HEK293T (cell line): ENCODE measurements at regions not wholly inside any gene's neighbourhood (a gene's known extent, or its start where the extent isn't known, plus 50 kb on each side); places are given as distances from the start of the nearest gene placed in this dataset.

ENCODE experiments used
- CTCF ChIA-PET: fragments of 350-600 bp; formaldehyde crosslinking; extraction: SDS; loops from one replicate; lab custom pipeline; 2021; ENCODE audit warnings: antibody characterized with exemption, inconsistent platforms; lab: Yijun Ruan, JAX
- POLR2A ChIA-PET: fragments of 350-600 bp; formaldehyde crosslinking; extraction: SDS; loops from one replicate; lab custom pipeline; 2020; ENCODE audit warnings: antibody characterized with exemption, inconsistent platforms; lab: Yijun Ruan, JAX
- DNase-seq: peaks from one replicate; pipeline ENCODE4 v3.0.0; 2012; ENCODE audit warnings: mixed read lengths; ENCODE audit errors: extremely low spot score
- ARNT ChIP-seq: fragments of 450-650 bp; IDR thresholded peaks from 2 replicates; pipeline ENCODE4 v1.6.1; 2017; ENCODE audit warnings: mild to moderate bottlenecking
- BHLHE40 ChIP-seq: fragments of 450-650 bp; IDR thresholded peaks from 2 replicates; pipeline ENCODE4 v1.6.1; 2016; ENCODE audit warnings: mild to moderate bottlenecking, moderate library complexity, borderline replicate concordance
- CTBP1 ChIP-seq: fragments of 450-650 bp; IDR thresholded peaks from 2 replicates; pipeline ENCODE4 v1.6.1; 2016; ENCODE audit warnings: borderline replicate concordance
- ELF4 ChIP-seq: fragments of 450-650 bp; IDR thresholded peaks from 2 replicates; pipeline ENCODE4 v1.6.1; 2017; ENCODE audit warnings: antibody characterized with exemption
- FOXA1 ChIP-seq: fragments of 450-650 bp; IDR thresholded peaks from 2 replicates; pipeline ENCODE4 v1.6.1; 2016; ENCODE audit warnings: mild to moderate bottlenecking
- FOXK2 ChIP-seq: fragments of 450-650 bp; IDR thresholded peaks from 2 replicates; pipeline ENCODE4 v1.6.1; 2016; ENCODE audit warnings: mild to moderate bottlenecking
- FOXM1 ChIP-seq: fragments of 450-650 bp; IDR thresholded peaks from 2 replicates; pipeline ENCODE4 v1.6.1; 2017; ENCODE audit warnings: mild to moderate bottlenecking, borderline replicate concordance
- HDGF ChIP-seq: fragments of 450-650 bp; IDR thresholded peaks from 2 replicates; pipeline ENCODE4 v1.6.1; 2017; ENCODE audit warnings: antibody characterized with exemption, borderline replicate concordance
- L3MBTL2 ChIP-seq: fragments of 450-650 bp; conservative IDR thresholded peaks from 2 replicates; pipeline ENCODE4 v1.6.1; 2016; ENCODE audit warnings: mild to moderate bottlenecking
- LEF1 ChIP-seq: fragments of 450-650 bp; IDR thresholded peaks from 2 replicates; pipeline ENCODE4 v1.6.1; 2017; ENCODE audit warnings: mild to moderate bottlenecking, borderline replicate concordance
- NFRKB ChIP-seq: fragments of 450-650 bp; IDR thresholded peaks from 2 replicates; pipeline ENCODE4 v1.6.1; 2016; ENCODE audit warnings: mild to moderate bottlenecking, moderate library complexity
- SP1 ChIP-seq: fragments of 450-650 bp; IDR thresholded peaks from 2 replicates; pipeline ENCODE4 v1.6.1; 2017
- SUZ12 ChIP-seq: fragments of 450-650 bp; IDR thresholded peaks from 2 replicates; pipeline ENCODE4 v1.6.1; 2016; ENCODE audit warnings: mild to moderate bottlenecking
- TARDBP ChIP-seq: fragments of 450-650 bp; IDR thresholded peaks from 2 replicates; pipeline ENCODE4 v1.6.1; 2016
- ZNF384 ChIP-seq: fragments of 450-650 bp; IDR thresholded peaks from 2 replicates; pipeline ENCODE4 v1.6.1; 2016
- TF ChIP-seq, protein P1 (sequence below): fragments of 450-650 bp; IDR thresholded peaks from 2 replicates; pipeline ENCODE4 v1.6.1; 2016

DNA sequence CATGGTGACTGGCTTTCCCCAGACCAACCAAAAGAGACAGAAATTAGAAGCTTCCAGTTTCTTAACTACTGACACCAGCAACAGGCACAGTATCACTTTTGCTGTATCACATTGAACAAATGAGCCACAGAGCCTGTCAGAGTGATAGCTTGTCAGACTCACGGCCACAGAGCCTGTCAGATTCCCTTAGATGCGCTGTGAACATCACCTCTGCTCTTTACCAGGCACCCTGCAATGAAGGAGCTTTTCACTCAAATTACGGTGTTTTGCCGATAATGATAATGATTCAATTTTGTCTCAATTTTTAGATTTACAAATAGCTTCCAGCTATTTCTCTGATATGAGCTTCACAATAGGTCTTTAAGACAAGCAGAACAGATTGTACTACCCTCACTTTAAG, 107.9 kb upstream of the GNG12 start:
- no peak for DNase-seq
- CTCF ChIA-PET = interaction anchor here (1.0 kb wide), 1 partner anchor 1797 kb away, joined by 3 read pairs; no protein-coding TSS in a partner anchor
- TF ChIP-seq SP1 (no peak), CTBP1 (no peak), LEF1 (no peak), NFRKB (no peak), FOXM1 (no peak), ARNT (no peak), HDGF (no peak), FOXA1 (no peak), ELF4 (no peak), BHLHE40 (no peak), SUZ12 (no peak), ZNF384 (no peak), TARDBP (no peak), FOXK2 (no peak), L3MBTL2 (no peak)
- TF ChIP-seq, protein P1, sequence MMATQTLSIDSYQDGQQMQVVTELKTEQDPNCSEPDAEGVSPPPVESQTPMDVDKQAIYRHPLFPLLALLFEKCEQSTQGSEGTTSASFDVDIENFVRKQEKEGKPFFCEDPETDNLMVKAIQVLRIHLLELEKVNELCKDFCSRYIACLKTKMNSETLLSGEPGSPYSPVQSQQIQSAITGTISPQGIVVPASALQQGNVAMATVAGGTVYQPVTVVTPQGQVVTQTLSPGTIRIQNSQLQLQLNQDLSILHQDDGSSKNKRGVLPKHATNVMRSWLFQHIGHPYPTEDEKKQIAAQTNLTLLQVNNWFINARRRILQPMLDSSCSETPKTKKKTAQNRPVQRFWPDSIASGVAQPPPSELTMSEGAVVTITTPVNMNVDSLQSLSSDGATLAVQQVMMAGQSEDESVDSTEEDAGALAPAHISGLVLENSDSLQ = no peak
- POLR2A ChIA-PET = interaction anchor here (0.7 kb wide), 1 partner anchor 73 kb away, joined by 3 read pairs; no protein-coding TSS in a partner anchor

DNA sequence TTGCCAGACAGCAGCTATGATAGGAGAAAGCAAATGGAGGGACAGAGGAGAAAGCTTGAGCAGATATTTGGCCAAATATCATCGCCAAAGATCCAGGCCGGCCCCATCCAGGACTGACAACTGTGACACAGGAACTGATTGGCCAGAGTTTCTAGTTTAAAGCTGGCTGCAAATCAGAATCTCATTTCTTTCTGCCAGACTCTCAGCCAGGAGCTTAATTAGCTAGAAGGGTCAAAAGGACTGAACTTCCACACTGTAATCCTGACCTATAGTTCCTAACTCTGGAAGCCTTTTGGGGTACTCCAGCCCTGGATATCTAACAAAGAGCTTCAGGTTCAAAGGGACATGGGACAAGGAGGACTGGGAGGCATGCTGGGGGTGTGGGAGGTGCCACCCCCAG, 106.7 kb upstream of the GNG12 start:
- TF ChIP-seq ARNT (no peak), ELF4 (no peak), ZNF384 (no peak), L3MBTL2 (no peak), SUZ12 (no peak), LEF1 (no peak)
- no peak for DNase-seq
- ChIA-PET POLR2A (no interaction called here), CTCF (no interaction called here)

DNA sequence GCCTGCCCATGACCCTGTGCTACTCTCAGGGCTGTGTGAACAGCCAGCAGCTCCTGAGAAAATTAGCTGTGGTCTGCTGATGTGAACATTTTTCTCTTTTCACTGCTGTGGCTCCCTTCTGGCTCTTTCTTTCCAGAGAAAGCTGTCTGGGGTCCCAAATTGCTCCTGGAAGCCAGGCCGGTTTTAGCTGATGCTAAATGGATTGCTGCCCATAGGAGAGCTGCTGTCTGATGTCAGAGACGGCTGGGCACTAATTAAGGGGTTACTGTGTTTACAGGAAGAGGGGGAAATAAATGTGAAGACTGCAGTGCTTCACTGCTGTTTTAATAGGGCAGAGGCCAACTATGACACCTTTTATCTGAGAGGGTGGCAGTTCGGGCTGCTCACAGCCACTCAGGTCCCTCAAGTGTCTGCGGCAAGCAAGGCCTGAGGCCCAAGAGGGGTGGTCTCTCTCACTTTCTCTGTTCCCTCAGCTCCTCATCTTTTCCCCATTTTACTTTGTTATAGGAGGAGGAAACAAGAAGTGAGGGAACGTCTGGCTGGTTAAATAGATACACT, 106.0 kb upstream of the GNG12 start:
- DNase-seq = no peak
- TF ChIP-seq FOXK2 (no peak), FOXM1 (no peak), TARDBP (no peak), FOXA1 (no peak), CTBP1 (no peak), BHLHE40 (no peak), LEF1 (no peak)
- ChIA-PET POLR2A (no interaction called here), CTCF (no interaction called here)

DNA sequence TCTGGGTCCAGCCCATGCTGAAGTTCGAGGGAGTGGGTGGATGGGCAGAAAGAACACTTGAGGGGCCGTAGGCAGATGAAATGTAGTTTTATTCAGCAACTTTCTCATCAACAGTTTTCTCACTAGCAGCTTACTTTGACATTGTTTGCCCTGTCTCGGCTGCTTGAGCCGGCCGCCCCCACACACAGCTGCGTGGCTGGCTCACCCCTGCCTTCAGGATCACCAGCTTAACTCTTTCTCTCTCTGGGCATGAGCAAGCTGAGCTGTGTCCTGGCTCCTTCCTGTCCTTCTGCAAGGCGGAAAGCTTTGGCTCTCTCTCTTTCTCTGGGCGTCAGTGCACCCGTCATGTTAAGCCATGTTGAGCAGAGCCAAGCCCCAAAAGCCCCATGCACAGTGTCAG, 104.4 kb upstream of the GNG12 start:
- no peak for DNase-seq
- no peak for TF ChIP-seq SP1
- no peak for TF ChIP-seq TARDBP
- no peak for TF ChIP-seq FOXM1
- TF ChIP-seq HDGF = no peak
- TF ChIP-seq ZNF384 = no peak
- no peak for TF ChIP-seq BHLHE40
- TF ChIP-seq, protein P1 = no peak
- TF ChIP-seq ARNT = no peak
- TF ChIP-seq L3MBTL2 = no peak
- TF ChIP-seq LEF1 = no peak
- TF ChIP-seq NFRKB = no peak
- no peak for TF ChIP-seq FOXA1
- no peak for TF ChIP-seq CTBP1
- TF ChIP-seq ELF4 = no peak
- TF ChIP-seq SUZ12 = no peak
- POLR2A ChIA-PET = no interaction called here
- CTCF ChIA-PET = no interaction called here

DNA sequence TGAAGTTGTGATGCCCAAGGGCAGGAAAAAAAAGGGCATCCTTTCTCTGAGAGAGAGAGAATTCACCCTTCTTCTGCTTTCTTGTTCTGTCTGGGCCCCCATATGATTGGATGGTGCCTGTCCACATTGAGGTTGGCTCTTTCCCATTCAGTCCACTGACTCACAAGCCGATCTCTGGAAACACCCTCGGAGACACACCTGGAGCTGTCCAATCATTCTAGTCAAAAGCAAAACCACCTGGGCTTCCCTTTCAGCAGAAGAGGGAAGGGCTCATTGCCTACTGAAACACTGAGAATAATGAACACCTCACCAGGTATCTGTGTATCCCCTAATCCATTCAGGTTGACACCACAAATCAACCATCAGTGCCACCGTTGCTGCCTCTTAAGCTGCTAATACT, 103.7 kb upstream of the GNG12 start:
- ChIA-PET POLR2A (no interaction called here), CTCF (no interaction called here)
- no peak for DNase-seq
- TF ChIP-seq, protein P1 = no peak
- TF ChIP-seq L3MBTL2 (no peak), FOXM1 (no peak)

DNA sequence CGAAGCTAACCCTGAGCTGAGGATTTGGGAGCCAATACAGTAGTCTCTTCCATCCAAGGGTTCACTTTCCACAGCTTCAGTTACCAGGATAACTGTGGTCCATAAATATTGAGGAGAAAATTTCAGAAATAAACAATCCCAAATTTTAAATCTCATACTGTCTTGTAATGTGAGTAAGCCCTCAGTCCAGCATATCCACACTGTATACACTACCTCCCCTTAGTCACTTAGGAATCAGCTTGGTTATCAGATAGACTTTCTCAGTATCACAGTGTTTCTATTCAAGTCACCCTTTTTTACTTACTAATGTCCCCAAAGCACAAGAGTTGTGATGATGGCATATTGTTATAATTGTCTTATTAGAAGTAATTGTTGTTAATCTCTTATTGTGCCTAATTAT, 102.3 kb upstream of the GNG12 start:
- TF ChIP-seq SP1 = no peak
- no peak for TF ChIP-seq FOXA1
- TF ChIP-seq HDGF = no peak
- no peak for TF ChIP-seq L3MBTL2
- ChIA-PET CTCF (no interaction called here), POLR2A (no interaction called here)
- no peak for DNase-seq

DNA sequence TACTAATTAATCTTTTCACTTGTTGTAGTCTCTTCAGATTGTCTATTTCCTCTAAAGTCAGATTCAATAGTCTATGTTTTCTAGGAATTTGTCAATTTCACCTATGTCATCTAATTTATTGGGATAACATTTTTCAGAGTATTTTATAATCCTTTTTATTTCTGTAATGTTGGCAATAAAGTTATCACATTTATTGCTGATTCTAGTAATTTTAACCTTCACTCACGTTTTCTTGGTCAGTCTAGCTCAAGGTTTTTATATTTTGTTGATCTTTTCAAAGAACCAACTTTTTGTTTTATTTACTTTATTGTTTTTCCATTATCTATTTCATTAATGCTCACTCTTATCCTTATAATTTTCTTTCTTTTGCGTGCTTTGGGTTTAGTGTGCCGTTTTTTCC, 97.9 kb upstream of the GNG12 start:
- TF ChIP-seq NFRKB = no peak
- TF ChIP-seq TARDBP = no peak
- TF ChIP-seq, protein P1 = no peak
- TF ChIP-seq L3MBTL2 = no peak
- no peak for TF ChIP-seq FOXM1
- no peak for TF ChIP-seq CTBP1
- no peak for TF ChIP-seq BHLHE40
- no peak for TF ChIP-seq ARNT
- TF ChIP-seq FOXA1 = no peak
- TF ChIP-seq FOXK2 = no peak
- TF ChIP-seq SP1 = no peak
- no peak for TF ChIP-seq SUZ12
- TF ChIP-seq ZNF384 = no peak
- CTCF ChIA-PET = no interaction called here
- no peak for DNase-seq
- POLR2A ChIA-PET = no interaction called here
